NB4 (cell line): ENCODE measurements at regions not wholly inside any gene's neighbourhood (a gene's known extent, or its start where the extent isn't known, plus 50 kb on each side); places are given as distances from the start of the nearest gene placed in this dataset.
"Not testable (repeated sequence)": the region's sequence is repeated elsewhere in the genome, so short reads cannot be mapped to it uniquely, and the experiment has no call there.

Experiments
- DNase-seq: peaks from one replicate; pipeline ENCODE4 v3.0.0; 2010; ENCODE audit warnings: low read depth
- H3K4me3 ChIP-seq: one replicate; pipeline ENCODE4 v1.5.1; 2011; ENCODE audit warnings: mild to moderate bottlenecking, low read depth, low read length, moderate library complexity
- CTCF ChIP-seq: IDR thresholded peaks from one replicate; pipeline ENCODE4 v1.5.1; 2012; ENCODE audit warnings: low read depth, low read length
- MAX ChIP-seq: IDR thresholded peaks from 2 replicates; pipeline ENCODE4 v1.6.1; 2011; ENCODE audit warnings: low read depth, low read length
- MYC ChIP-seq: IDR thresholded peaks from 2 replicates; pipeline ENCODE4 v1.6.1; 2011; ENCODE audit warnings: low read depth, low read length
- POLR2A ChIP-seq: IDR thresholded peaks from 2 replicates; pipeline ENCODE4 v1.6.1; 2011; ENCODE audit warnings: mild to moderate bottlenecking; ENCODE audit not compliant: insufficient read length; ENCODE audit errors: extremely low read depth

- TF ChIP-seq MYC (no peak), CTCF (peak; percentile 61)
- DNase-seq, result peak; percentile 39
- H3K4me3 ChIP-seq, result no peak overlapping the region
Observed at GRCh38 chr14:25381498-25381897, 331.6 kb upstream of the STXBP6 start.

- no peak for DNase-seq
Observed at GRCh38 chr14:25375639-25376038, 325.7 kb upstream of the STXBP6 start.

GRCh38 chr14:25371068-25371467 lies 321.1 kb upstream of the STXBP6 start:
- DNase-seq, result no peak
- TF ChIP-seq MAX (no peak), POLR2A (no peak), CTCF (no peak), MYC (no peak)
- H3K4me3 ChIP-seq, result no peak overlapping the region

More at GRCh38 chr14:25375639-25376038, 325.7 kb upstream of the STXBP6 start:
- H3K4me3 ChIP-seq, result no peak overlapping the region
- TF ChIP-seq CTCF (no peak), MAX (no peak), MYC (no peak), POLR2A (no peak)

GRCh38 chr14:25370057-25370456 lies 320.1 kb upstream of the STXBP6 start:
- DNase-seq, H3K4me3 ChIP-seq: not testable (repeated sequence)

- TF ChIP-seq CTCF, result no peak
- TF ChIP-seq MAX, result no peak
- no peak for TF ChIP-seq MYC
- no peak for TF ChIP-seq POLR2A
- no peak for DNase-seq
- H3K4me3 ChIP-seq, result no peak overlapping the region
Observed at GRCh38 chr14:25358330-25358729, 308.4 kb upstream of the STXBP6 start.

- TF ChIP-seq MYC, result no peak
- no peak for TF ChIP-seq CTCF
- TF ChIP-seq MAX, result no peak
- TF ChIP-seq POLR2A, result no peak
- DNase-seq, result no peak
- no peak overlapping the region for H3K4me3 ChIP-seq
Observed at GRCh38 chr14:25351269-25351668, 301.3 kb upstream of the STXBP6 start.

GRCh38 chr14:25350802-25351201 lies 300.9 kb upstream of the STXBP6 start:
- TF ChIP-seq POLR2A (no peak), CTCF (no peak), MYC (no peak), MAX (no peak)
- no peak overlapping the region for H3K4me3 ChIP-seq
- no peak for DNase-seq
